HT1080 (cell line): ENCODE measurements at regions not wholly inside any gene's neighbourhood (a gene's known extent, or its start where the extent isn't known, plus 50 kb on each side); places are given as distances from the start of the nearest gene placed in this dataset.
"Not testable (repeated sequence)": the region's sequence is repeated elsewhere in the genome, so short reads cannot be mapped to it uniquely, and the experiment has no call there.

Experiments
- DNase-seq: peaks from one replicate; pipeline ENCODE4 v3.0.0-alpha.2; 2015; ENCODE audit warnings: low read depth

GRCh38 chr4:148958317-148958716 lies 516.1 kb upstream of the NR3C2 start:
- DNase-seq = no peak

GRCh38 chr4:148955564-148956297 lies 513.5 kb upstream of the NR3C2 start:
- DNase-seq = peak; percentile 18

GRCh38 chr4:148954011-148954749 lies 512.0 kb upstream of the NR3C2 start:
- DNase-seq = no peak

GRCh38 chr4:148951346-148951745 lies 509.1 kb upstream of the NR3C2 start:
- peak; percentile 49 for DNase-seq

GRCh38 chr4:148946271-148946670 lies 504.1 kb upstream of the NR3C2 start:
- DNase-seq = no peak

GRCh38 chr4:148944839-148945219 lies 502.6 kb upstream of the NR3C2 start:
- DNase-seq = no peak

GRCh38 chr4:148944136-148944838 lies 502.1 kb upstream of the NR3C2 start:
- DNase-seq = no peak

- no peak for DNase-seq
Observed at GRCh38 chr4:148934926-148935578, 492.8 kb upstream of the NR3C2 start.

- DNase-seq = peak; percentile 40
Observed at GRCh38 chr4:148926276-148927260, 484.4 kb upstream of the NR3C2 start.

GRCh38 chr4:148923881-148924280 lies 481.7 kb upstream of the NR3C2 start:
- no peak for DNase-seq

- no peak for DNase-seq
Observed at GRCh38 chr4:148922497-148922896, 480.3 kb upstream of the NR3C2 start.

GRCh38 chr4:148914734-148915133 lies 472.5 kb upstream of the NR3C2 start:
- no peak for DNase-seq

GRCh38 chr4:148914301-148914700 lies 472.1 kb upstream of the NR3C2 start:
- no peak for DNase-seq

- DNase-seq = no peak
Observed at GRCh38 chr4:148903388-148903787, 461.2 kb upstream of the NR3C2 start.

- DNase-seq = no peak
Observed at GRCh38 chr4:148901075-148901705, 459.0 kb upstream of the NR3C2 start.

- not testable (repeated sequence) for DNase-seq
Observed at GRCh38 chr4:148898139-148898538, 455.9 kb upstream of the NR3C2 start.

GRCh38 chr4:148893095-148893494 lies 450.9 kb upstream of the NR3C2 start:
- no peak for DNase-seq

- no peak for DNase-seq
Observed at GRCh38 chr4:148883891-148884290, 441.7 kb upstream of the NR3C2 start.

GRCh38 chr4:148883435-148883834 lies 441.2 kb upstream of the NR3C2 start:
- no peak for DNase-seq
